MM.1S (cell line): ENCODE measurements at regions not wholly inside any gene's neighbourhood (a gene's known extent, or its start where the extent isn't known, plus 50 kb on each side); places are given as distances from the start of the nearest gene placed in this dataset.
"Not testable (repeated sequence)": the region's sequence is repeated elsewhere in the genome, so short reads cannot be mapped to it uniquely, and the experiment has no call there.

Experiments used
- DNase-seq: peaks from one replicate; pipeline ENCODE4 v3.0.0-alpha.2; 2015
- H2AFZ ChIP-seq: fragments of 300-600 bp; sonication (generic); 2 replicates; pipeline ENCODE4 v1.6.0; 2016; ENCODE audit warnings: antibody characterized with exemption, low read length
- H3F3A ChIP-seq: fragments of 300-600 bp; sonication (generic); 2 replicates; pipeline ENCODE4 v1.6.1; 2016; ENCODE audit warnings: mild to moderate bottlenecking, antibody characterized with exemption, low read length, moderate library complexity, mixed read lengths; ENCODE audit not compliant: insufficient read depth
- H3K27ac ChIP-seq: fragments of 300-600 bp; sonication (generic); 2 replicates; pipeline ENCODE4 v1.5.1; 2016; ENCODE audit warnings: mild to moderate bottlenecking, low read length
- H3K27me3 ChIP-seq: fragments of 300-600 bp; sonication (generic); replicated peaks from 2 replicates; pipeline ENCODE4 v1.6.0; 2016; ENCODE audit warnings: low read length; ENCODE audit not compliant: insufficient read depth
- H3K36me3 ChIP-seq: fragments of 300-600 bp; sonication (generic); replicated peaks from 2 replicates; pipeline ENCODE4 v1.6.1; 2016; ENCODE audit warnings: mild to moderate bottlenecking, low read length, mixed read lengths; ENCODE audit not compliant: insufficient read depth
- H3K4me1 ChIP-seq: fragments of 300-600 bp; sonication (generic); 2 replicates; pipeline ENCODE4 v1.6.1; 2016; ENCODE audit warnings: low read length, mixed read lengths
- H3K4me2 ChIP-seq: fragments of 300-600 bp; sonication (generic); 2 replicates; pipeline ENCODE4 v1.6.0; 2016; ENCODE audit warnings: low read depth, low read length
- H3K4me3 ChIP-seq: fragments of 300-600 bp; sonication (generic); 2 replicates; pipeline ENCODE4 v1.5.1; 2016; ENCODE audit warnings: low read length, mixed read lengths
- H3K79me2 ChIP-seq: fragments of 300-600 bp; sonication (generic); 2 replicates; pipeline ENCODE4 v1.6.1; 2016; ENCODE audit warnings: mixed run types, low read length, mixed read lengths
- H3K9ac ChIP-seq: fragments of 300-600 bp; sonication (generic); 2 replicates; pipeline ENCODE4 v1.6.1; 2016; ENCODE audit warnings: low read length, mixed read lengths
- H3K9me2 ChIP-seq: fragments of 300-600 bp; sonication (generic); replicated peaks from 2 replicates; pipeline ENCODE4 v1.6.1; 2016; ENCODE audit warnings: mild to moderate bottlenecking, low read length, mixed read lengths; ENCODE audit not compliant: insufficient read depth
- H3K9me3 ChIP-seq: fragments of 300-600 bp; sonication (generic); replicated peaks from 2 replicates; pipeline ENCODE4 v1.6.1; 2016; ENCODE audit warnings: mild to moderate bottlenecking, low read length, mixed read lengths; ENCODE audit not compliant: insufficient read depth
- H4K20me1 ChIP-seq: fragments of 300-600 bp; sonication (generic); 2 replicates; pipeline ENCODE4 v1.6.1; 2016; ENCODE audit warnings: mild to moderate bottlenecking, low read length, moderate library complexity, mixed read lengths; ENCODE audit not compliant: insufficient read depth
- CTCF ChIP-seq: fragments of 300-600 bp; sonication (generic); IDR thresholded peaks from 2 replicates; pipeline ENCODE4 v1.5.1; 2016; ENCODE audit warnings: antibody characterized with exemption, low read length, mixed read lengths
- EZH2 ChIP-seq: fragments of 300-600 bp; sonication (generic); optimal IDR thresholded peaks from 2 replicates; pipeline ENCODE3; 2017; ENCODE audit warnings: low read depth, mild to moderate bottlenecking, antibody characterized with exemption, low read length, mixed read lengths
- EZH2phosphoT487 ChIP-seq: fragments of 300-600 bp; sonication (generic); IDR thresholded peaks from 2 replicates; pipeline ENCODE4 v1.6.1; 2018; ENCODE audit warnings: antibody characterized with exemption, low read length

- Histone ChIP-seq H3K4me2 (no peak overlapping the region), H4K20me1 (no peaks in the 10 kb centered on the region), H3K9me3 (no peaks in the 10 kb centered on the region), H3K4me3 (no peak overlapping the region), H3F3A (no peaks in the 10 kb centered on the region), H3K27ac (no peak overlapping the region), H3K9ac (no peak overlapping the region), H3K36me3 (no peaks in the 10 kb centered on the region), H2AFZ (no peak overlapping the region), H3K27me3 (no peaks in the 10 kb centered on the region), H3K4me1 (no peaks in the 10 kb centered on the region), H3K79me2 (no peaks in the 10 kb centered on the region), H3K9me2 (no peaks in the 10 kb centered on the region)
- no peak for TF ChIP-seq CTCF
- TF ChIP-seq EZH2phosphoT487 = no peak
- no peak for TF ChIP-seq EZH2
- DNase-seq = peak; percentile 39
Observed at GRCh38 chr1:98286656-98287055, 365.8 kb upstream of the DPYD start.

- not testable (repeated sequence) for H3K79me2 ChIP-seq, H3K27ac ChIP-seq, H3K9me2 ChIP-seq, H3K9ac ChIP-seq, DNase-seq, H3K36me3 ChIP-seq, H3F3A ChIP-seq, H4K20me1 ChIP-seq, H3K4me2 ChIP-seq, H3K4me1 ChIP-seq, H3K9me3 ChIP-seq, H3K4me3 ChIP-seq, H2AFZ ChIP-seq, H3K27me3 ChIP-seq
Observed at GRCh38 chr1:98285286-98285685, 364.5 kb upstream of the DPYD start.

GRCh38 chr1:98280049-98280448 is 359.2 kb upstream of the DPYD start:
- H3K36me3 ChIP-seq = no peaks in the 10 kb centered on the region
- no peaks in the 10 kb centered on the region for H4K20me1 ChIP-seq
- no peaks in the 10 kb centered on the region for H3F3A ChIP-seq
- H3K4me2 ChIP-seq = no peak overlapping the region
- no peaks in the 10 kb centered on the region for H3K79me2 ChIP-seq
- no peak overlapping the region for H3K4me3 ChIP-seq
- no peak overlapping the region for H3K27ac ChIP-seq
- no peaks in the 10 kb centered on the region for H3K9me2 ChIP-seq
- H3K9me3 ChIP-seq = no peaks in the 10 kb centered on the region
- no peak for DNase-seq
- H3K4me1 ChIP-seq = no peaks in the 10 kb centered on the region
- no peaks in the 10 kb centered on the region for H3K27me3 ChIP-seq
- H2AFZ ChIP-seq = no peak overlapping the region
- TF ChIP-seq EZH2 (no peak), EZH2phosphoT487 (no peak), CTCF (no peak)
- no peak overlapping the region for H3K9ac ChIP-seq

GRCh38 chr1:98278055-98278454 is 357.2 kb upstream of the DPYD start:
- Histone ChIP-seq H4K20me1 (no peaks in the 10 kb centered on the region), H3K4me1 (no peaks in the 10 kb centered on the region), H3K4me2 (no peak overlapping the region), H3K27ac (no peak overlapping the region), H3K9ac (no peak overlapping the region), H3K4me3 (no peak overlapping the region), H3K27me3 (no peaks in the 10 kb centered on the region), H3K9me3 (no peaks in the 10 kb centered on the region), H3K36me3 (no peaks in the 10 kb centered on the region), H3K9me2 (no peaks in the 10 kb centered on the region), H3F3A (no peaks in the 10 kb centered on the region), H3K79me2 (no peaks in the 10 kb centered on the region), H2AFZ (no peak overlapping the region)
- DNase-seq = no peak
- TF ChIP-seq EZH2 (no peak), EZH2phosphoT487 (no peak), CTCF (no peak)
